Ascending aorta (tissue), 2 donors: ENCODE measurements at regions not wholly inside any gene's neighbourhood (a gene's known extent, or its start where the extent isn't known, plus 50 kb on each side); places are given as distances from the start of the nearest gene placed in this dataset.

ENCODE experiments used
- DNase-seq, 2 donors: peaks; one replicate each; pipeline ENCODE4 v3.0.0-alpha.2; 2019; ENCODE audit warnings: low spot score in 2 of 2
- H3K27ac ChIP-seq, 2 donors: fragments of 200-600 bp; sonication (generic); one replicate each; pipeline ENCODE4 v1.5.1; 2016 to 2017; ENCODE audit warnings: mild to moderate bottlenecking in 1 of 2
- H3K27me3 ChIP-seq: fragments of 200-600 bp; sonication (generic); one replicate; pipeline ENCODE4 v1.5.1; 2017
- H3K36me3 ChIP-seq, 2 donors: fragments of 200-600 bp; sonication (generic); one replicate each; pipeline ENCODE4 v1.5.1; 2016
- H3K4me1 ChIP-seq, 2 donors: fragments of 200-600 bp; sonication (generic); one replicate each; pipeline ENCODE4 v1.5.1; 2016 to 2017; ENCODE audit warnings: mild to moderate bottlenecking in 1 of 2
- H3K4me3 ChIP-seq, 2 donors: fragments of 200-600 bp; sonication (generic); one replicate each; pipeline ENCODE4 v1.5.1; 2016 to 2017; ENCODE audit warnings: mild to moderate bottlenecking in 1 of 2
- H3K9me3 ChIP-seq, 2 donors: fragments of 200-600 bp; sonication (generic); one replicate each; pipeline ENCODE4 v1.5.1; 2016
- intact Hi-C: fragments of 100-400 bp; cut with DNase I; formaldehyde crosslinking; loops from one replicate; pipeline ENCODE4 v1.15.1; 2023
- TF ChIP-seq, protein P1 (sequence below), 3 experiments: fragments of 200-600 bp in 2 of 3; fragments of 450-650 bp in 1 of 3; sonication (generic) in 2 of 3; IDR thresholded peaks; one replicate each; pipeline ENCODE4 v1.5.1; 2016 to 2019; ENCODE audit warnings: antibody characterized with exemption in 3 of 3, mild to moderate bottlenecking in 1 of 3, moderate library complexity in 1 of 3

DNA sequence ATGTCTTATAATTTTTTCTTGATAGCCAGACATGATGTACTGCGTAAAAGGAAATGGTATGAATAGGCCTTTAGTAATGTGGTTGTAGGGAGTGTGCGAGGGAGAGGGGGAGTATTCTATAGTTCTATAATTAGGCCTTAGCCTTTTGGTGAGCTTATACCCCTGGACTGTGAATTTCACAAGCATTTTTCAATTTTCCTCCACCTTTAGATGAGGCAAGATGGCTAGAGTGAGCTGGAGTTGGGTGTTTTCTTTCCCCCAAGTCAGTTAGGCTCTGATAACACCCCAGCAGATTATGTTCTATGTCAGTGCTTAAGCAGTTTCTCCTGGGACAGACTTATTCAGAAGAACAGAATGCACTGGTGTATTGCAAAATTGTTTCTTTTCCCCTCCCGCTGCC is 210.2 kb upstream of the NPY2R start:
- intact Hi-C loops = no loop called here
- no peak overlapping the region for H3K4me3 ChIP-seq
- no peak overlapping the region for H3K27ac ChIP-seq
- TF ChIP-seq, protein P1, sequence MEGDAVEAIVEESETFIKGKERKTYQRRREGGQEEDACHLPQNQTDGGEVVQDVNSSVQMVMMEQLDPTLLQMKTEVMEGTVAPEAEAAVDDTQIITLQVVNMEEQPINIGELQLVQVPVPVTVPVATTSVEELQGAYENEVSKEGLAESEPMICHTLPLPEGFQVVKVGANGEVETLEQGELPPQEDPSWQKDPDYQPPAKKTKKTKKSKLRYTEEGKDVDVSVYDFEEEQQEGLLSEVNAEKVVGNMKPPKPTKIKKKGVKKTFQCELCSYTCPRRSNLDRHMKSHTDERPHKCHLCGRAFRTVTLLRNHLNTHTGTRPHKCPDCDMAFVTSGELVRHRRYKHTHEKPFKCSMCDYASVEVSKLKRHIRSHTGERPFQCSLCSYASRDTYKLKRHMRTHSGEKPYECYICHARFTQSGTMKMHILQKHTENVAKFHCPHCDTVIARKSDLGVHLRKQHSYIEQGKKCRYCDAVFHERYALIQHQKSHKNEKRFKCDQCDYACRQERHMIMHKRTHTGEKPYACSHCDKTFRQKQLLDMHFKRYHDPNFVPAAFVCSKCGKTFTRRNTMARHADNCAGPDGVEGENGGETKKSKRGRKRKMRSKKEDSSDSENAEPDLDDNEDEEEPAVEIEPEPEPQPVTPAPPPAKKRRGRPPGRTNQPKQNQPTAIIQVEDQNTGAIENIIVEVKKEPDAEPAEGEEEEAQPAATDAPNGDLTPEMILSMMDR (IDR thresholded peaks at IDR 0.05) = no peak
- no peaks in the 10 kb centered on the region for H3K27me3 ChIP-seq
- no peaks in the 10 kb centered on the region for H3K4me1 ChIP-seq
- no peaks in the 10 kb centered on the region for H3K36me3 ChIP-seq
- H3K9me3 ChIP-seq = no peaks in the 10 kb centered on the region
- no peak for DNase-seq

- intact Hi-C loops = no loop called here
- no peak for DNase-seq
- TF ChIP-seq, protein P1 (IDR thresholded peaks at IDR 0.05) = no peak
- no peaks in the 10 kb centered on the region for H3K4me1 ChIP-seq
- H3K9me3 ChIP-seq = no peaks in the 10 kb centered on the region
- no peaks in the 10 kb centered on the region for H3K36me3 ChIP-seq
- H3K27ac ChIP-seq = no peak overlapping the region
- H3K27me3 ChIP-seq = no peaks in the 10 kb centered on the region
- no peak overlapping the region for H3K4me3 ChIP-seq
Observed at GRCh38 chr4:154998773-154999172, 209.7 kb upstream of the NPY2R start.

- H3K4me3 ChIP-seq = no peak overlapping the region
- no peaks in the 10 kb centered on the region for H3K36me3 ChIP-seq
- intact Hi-C loops = no loop called here
- no peaks in the 10 kb centered on the region for H3K4me1 ChIP-seq
- no peaks in the 10 kb centered on the region for H3K9me3 ChIP-seq
- TF ChIP-seq, protein P1 (IDR thresholded peaks at IDR 0.05) = no peak
- no peak for DNase-seq
- no peaks in the 10 kb centered on the region for H3K27me3 ChIP-seq
- H3K27ac ChIP-seq = no peak overlapping the region
Observed at GRCh38 chr4:154999950-155000578, 208.4 kb upstream of the NPY2R start.

DNA sequence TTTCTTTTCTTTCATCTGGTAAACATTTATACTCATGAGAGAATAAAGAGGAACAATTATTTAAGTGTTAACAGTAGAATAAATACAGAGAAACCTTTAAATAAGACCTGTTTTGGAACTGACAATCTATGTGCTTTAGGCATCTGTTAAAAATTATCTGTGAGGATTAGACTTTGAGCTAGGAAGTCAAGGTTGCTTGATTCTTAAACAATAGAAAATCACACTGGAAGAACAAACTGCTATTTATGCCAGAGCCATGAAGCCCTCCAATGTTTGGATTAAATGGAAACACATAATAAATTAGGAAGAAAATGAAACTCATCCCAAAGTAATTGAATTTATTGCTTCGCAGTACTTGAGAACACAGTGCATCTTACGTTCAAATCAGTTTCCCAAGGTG is 207.2 kb upstream of the NPY2R start:
- TF ChIP-seq, protein P1 (IDR thresholded peaks at IDR 0.05) = no peak
- H3K36me3 ChIP-seq = no peaks in the 10 kb centered on the region
- no peak overlapping the region for H3K4me3 ChIP-seq
- no peaks in the 10 kb centered on the region for H3K4me1 ChIP-seq
- H3K27me3 ChIP-seq = no peaks in the 10 kb centered on the region
- no peak overlapping the region for H3K27ac ChIP-seq
- intact Hi-C loops = no loop called here
- H3K9me3 ChIP-seq = no peaks in the 10 kb centered on the region
- no peak for DNase-seq

- H3K4me3 ChIP-seq = no peak overlapping the region
- no peaks in the 10 kb centered on the region for H3K36me3 ChIP-seq
- intact Hi-C loops = no loop called here
- H3K27ac ChIP-seq = no peak overlapping the region
- TF ChIP-seq, protein P1 (IDR thresholded peaks at IDR 0.05) = no peak
- H3K4me1 ChIP-seq = no peaks in the 10 kb centered on the region
- H3K27me3 ChIP-seq = no peaks in the 10 kb centered on the region
- DNase-seq = no peak
- H3K9me3 ChIP-seq = no peaks in the 10 kb centered on the region
Observed at GRCh38 chr4:155005395-155006090, 202.9 kb upstream of the NPY2R start.
